Right hindlimb (tissue), 1 donor: ENCODE measurements at regions not wholly inside any gene's neighbourhood (a gene's known extent, or its start where the extent isn't known, plus 50 kb on each side); places are given as distances from the start of the nearest gene placed in this dataset.
"Not testable (repeated sequence)": the region's sequence is repeated elsewhere in the genome, so short reads cannot be mapped to it uniquely, and the experiment has no call there.

Experiments used
- DNase-seq: peaks from one replicate; pipeline ENCODE4 v3.0.0-alpha.2; 2018

GRCh38 chr16:29124162-29124561 lies 139.3 kb downstream of the LAT start:
- not testable (repeated sequence) for DNase-seq

GRCh38 chr16:29120680-29121079 lies 135.8 kb downstream of the LAT start:
- not testable (repeated sequence) for DNase-seq

GRCh38 chr16:29118301-29118957 lies 133.6 kb downstream of the LAT start:
- not testable (repeated sequence) for DNase-seq

GRCh38 chr16:29117631-29118030 lies 132.8 kb downstream of the LAT start:
- no peak for DNase-seq

- no peak for DNase-seq
Observed at GRCh38 chr16:29116980-29117379, 132.1 kb downstream of the LAT start.

GRCh38 chr16:29116207-29116606 lies 131.4 kb downstream of the LAT start:
- DNase-seq = peak; percentile 26

GRCh38 chr16:29115802-29116141 lies 130.9 kb downstream of the LAT start:
- DNase-seq = not testable (repeated sequence)

- DNase-seq = peak; percentile 36
Observed at GRCh38 chr16:29114989-29115801, 130.3 kb downstream of the LAT start.

GRCh38 chr16:29114574-29114973 lies 129.7 kb downstream of the LAT start:
- no peak for DNase-seq

GRCh38 chr16:29113446-29113845 lies 128.6 kb downstream of the LAT start:
- not testable (repeated sequence) for DNase-seq

GRCh38 chr16:29112755-29113347 lies 128.0 kb downstream of the LAT start:
- DNase-seq = no peak

GRCh38 chr16:29111901-29112680 lies 127.2 kb downstream of the LAT start:
- DNase-seq = not testable (repeated sequence)

GRCh38 chr16:29111421-29111820 lies 126.6 kb downstream of the LAT start:
- DNase-seq = no peak

- not testable (repeated sequence) for DNase-seq
Observed at GRCh38 chr16:29108625-29109169, 123.8 kb downstream of the LAT start.

- DNase-seq = no peak
Observed at GRCh38 chr16:29107299-29107698, 122.4 kb downstream of the LAT start.

- not testable (repeated sequence) for DNase-seq
Observed at GRCh38 chr16:29106259-29106908, 121.5 kb downstream of the LAT start.

GRCh38 chr16:29104600-29104999 lies 119.7 kb downstream of the LAT start:
- not testable (repeated sequence) for DNase-seq

GRCh38 chr16:29097965-29098364 lies 113.1 kb downstream of the LAT start:
- not testable (repeated sequence) for DNase-seq

- not testable (repeated sequence) for DNase-seq
Observed at GRCh38 chr16:29094729-29095624, 110.1 kb downstream of the LAT start.

GRCh38 chr16:29094325-29094724 lies 109.5 kb downstream of the LAT start:
- not testable (repeated sequence) for DNase-seq

- DNase-seq = not testable (repeated sequence)
Observed at GRCh38 chr16:29089679-29090078, 104.8 kb downstream of the LAT start.
